ENCODE measurements at regions not wholly inside any gene's neighbourhood (a gene's known extent, or its start where the extent isn't known, plus 50 kb on each side); places are given as distances from the start of the nearest gene placed in this dataset.

GRCh38 chr3:83934192-83935021, 1024.4 kb upstream of the CADM2 start:
- H3K4me3 Mint-ChIP-seq, result no peak overlapping the region
- peaks cover 16% of the 10 kb centered on the region for H3K9me3 Mint-ChIP-seq
- no peaks in the 10 kb centered on the region for H3K27me3 Mint-ChIP-seq (ENCODE audit: insufficient read depth)
- no peaks in the 10 kb centered on the region for H3K36me3 Mint-ChIP-seq (ENCODE audit: low read depth)
- Histone ChIP-seq H3K4me1 (ENCODE audit: control insufficient read depth, insufficient read depth, low read length) (no peaks in the 10 kb centered on the region), H3K27me3 (ENCODE audit: control insufficient read depth, insufficient read depth, low read length, poor library complexity, severe bottlenecking) (no peaks in the 10 kb centered on the region), H3K9me3 (ENCODE audit: control insufficient read depth, low read length) (peaks cover 40% of the 10 kb centered on the region), H3K4me3 (ENCODE audit: low read length) (no peak overlapping the region), H3K27ac (ENCODE audit: low read depth, low read length) (peak overlapping the region; percentile 50), H3K9ac (ENCODE audit: extremely low read depth, low read length, poor library complexity, severe bottlenecking) (no peak overlapping the region), H3K36me3 (ENCODE audit: control insufficient read depth, insufficient read depth, low read length) (no peaks in the 10 kb centered on the region)
- WGBS, 2 experiments (ENCODE audit: insufficient coverage in 1 of 2, insufficient read length in 1 of 2), result 92 to 100% methylated on average over 1 to 4 of the region's 4 CpGs
- no peak for DNase-seq
- no peak overlapping the region for H3K27ac Mint-ChIP-seq
- no peak for TF ChIP-seq CTCF (conservative IDR thresholded peaks at IDR 0.05)
- H3K4me1 Mint-ChIP-seq, result no peaks in the 10 kb centered on the region

GRCh38 chr3:83938491-83938890, 1020.3 kb upstream of the CADM2 start:
- no peak for DNase-seq
- TF ChIP-seq CTCF (conservative IDR thresholded peaks at IDR 0.05), result no peak
- no peaks in the 10 kb centered on the region for H3K36me3 ChIP-seq (ENCODE audit: control insufficient read depth, insufficient read depth, low read length)
- H3K4me3 ChIP-seq (ENCODE audit: low read length), result no peak overlapping the region
- H3K4me1 ChIP-seq (ENCODE audit: control insufficient read depth, insufficient read depth, low read length), result no peaks in the 10 kb centered on the region
- WGBS, 2 experiments (ENCODE audit: insufficient coverage in 1 of 2, insufficient read length in 1 of 2), result 90% methylated on average over 2 of the region's 2 CpGs; no CpG with 5 or more reads in 1 of the 2 experiments
- Mint-ChIP-seq H3K36me3 (ENCODE audit: low read depth) (no peaks in the 10 kb centered on the region), H3K4me3 (no peak overlapping the region), H3K27me3 (ENCODE audit: insufficient read depth) (no peaks in the 10 kb centered on the region), H3K9me3 (no peaks in the 10 kb centered on the region), H3K4me1 (no peaks in the 10 kb centered on the region), H3K27ac (no peak overlapping the region)
- peaks cover 12% of the 10 kb centered on the region for H3K9me3 ChIP-seq (ENCODE audit: control insufficient read depth, low read length)
- H3K27me3 ChIP-seq (ENCODE audit: control insufficient read depth, insufficient read depth, low read length, poor library complexity, severe bottlenecking), result no peaks in the 10 kb centered on the region
- H3K27ac ChIP-seq (ENCODE audit: low read depth, low read length), result no peak overlapping the region
- no peak overlapping the region for H3K9ac ChIP-seq (ENCODE audit: extremely low read depth, low read length, poor library complexity, severe bottlenecking)

- Histone ChIP-seq H3K27ac (ENCODE audit: low read depth, low read length) (no peak overlapping the region), H3K4me3 (ENCODE audit: low read length) (no peak overlapping the region), H3K27me3 (ENCODE audit: control insufficient read depth, insufficient read depth, low read length, poor library complexity, severe bottlenecking) (no peaks in the 10 kb centered on the region), H3K36me3 (ENCODE audit: control insufficient read depth, insufficient read depth, low read length) (no peaks in the 10 kb centered on the region), H3K9me3 (ENCODE audit: control insufficient read depth, low read length) (peaks cover 6% of the 10 kb centered on the region), H3K9ac (ENCODE audit: extremely low read depth, low read length, poor library complexity, severe bottlenecking) (no peak overlapping the region), H3K4me1 (ENCODE audit: control insufficient read depth, insufficient read depth, low read length) (peaks cover 3% of the 10 kb centered on the region)
- H3K27me3 Mint-ChIP-seq (ENCODE audit: insufficient read depth), result no peaks in the 10 kb centered on the region
- peaks cover 2% of the 10 kb centered on the region for H3K4me1 Mint-ChIP-seq
- H3K4me3 Mint-ChIP-seq, result no peak overlapping the region
- whole genome bisulfite sequencing, 2 experiments (ENCODE audit: insufficient coverage in 1 of 2, insufficient read length in 1 of 2), result 89 to 90% methylated on average over 6 to 11 of the region's 11 CpGs
- H3K27ac Mint-ChIP-seq, result no peak overlapping the region
- H3K36me3 Mint-ChIP-seq (ENCODE audit: low read depth), result no peaks in the 10 kb centered on the region
- DNase-seq, result no peak
- no peaks in the 10 kb centered on the region for H3K9me3 Mint-ChIP-seq
- TF ChIP-seq CTCF (conservative IDR thresholded peaks at IDR 0.05), result no peak
These were observed 1016.6 kb upstream of the CADM2 start for GRCh38 chr3:83941990-83942745.
